WERI-Rb-1 (cell line): ENCODE measurements at regions not wholly inside any gene's neighbourhood (a gene's known extent, or its start where the extent isn't known, plus 50 kb on each side); places are given as distances from the start of the nearest gene placed in this dataset.
"Not testable (repeated sequence)": the region's sequence is repeated elsewhere in the genome, so short reads cannot be mapped to it uniquely, and the experiment has no call there.

Experiments used
- DNase-seq: peaks from one replicate; pipeline ENCODE4 v3.0.0-alpha.2; 2020
- H3K27ac ChIP-seq: fragments of 250-450 bp; sonication (Bioruptor Pico); 2 replicates; pipeline ENCODE4 v1.5.1; 2020; ENCODE audit warnings: mild to moderate bottlenecking, moderate library complexity
- H3K27me3 ChIP-seq: fragments of 250-450 bp; sonication (Bioruptor Pico); 2 replicates; pipeline ENCODE4 v1.5.1; 2021; ENCODE audit warnings: mild to moderate bottlenecking, low read depth, moderate library complexity; ENCODE audit not compliant: insufficient read depth, severe bottlenecking
- H3K36me3 ChIP-seq: fragments of 250-450 bp; sonication (Bioruptor Pico); 2 replicates; pipeline ENCODE4 v1.5.1; 2020; ENCODE audit warnings: mild to moderate bottlenecking, moderate library complexity
- H3K4me3 ChIP-seq: 2 replicates; pipeline ENCODE4 v1.5.1; 2011; ENCODE audit warnings: low read depth, mild to moderate bottlenecking, control low read depth, low read length
- H3K9me3 ChIP-seq: fragments of 250-450 bp; sonication (Bioruptor Pico); 2 replicates; pipeline ENCODE4 v1.5.1; 2021; ENCODE audit warnings: mild to moderate bottlenecking, moderate library complexity; ENCODE audit not compliant: severe bottlenecking
- CTCF ChIP-seq: IDR thresholded peaks from 2 replicates; pipeline ENCODE4 v1.5.1; 2011; ENCODE audit warnings: low read depth, mild to moderate bottlenecking, control low read depth, inconsistent platforms, low read length

DNA sequence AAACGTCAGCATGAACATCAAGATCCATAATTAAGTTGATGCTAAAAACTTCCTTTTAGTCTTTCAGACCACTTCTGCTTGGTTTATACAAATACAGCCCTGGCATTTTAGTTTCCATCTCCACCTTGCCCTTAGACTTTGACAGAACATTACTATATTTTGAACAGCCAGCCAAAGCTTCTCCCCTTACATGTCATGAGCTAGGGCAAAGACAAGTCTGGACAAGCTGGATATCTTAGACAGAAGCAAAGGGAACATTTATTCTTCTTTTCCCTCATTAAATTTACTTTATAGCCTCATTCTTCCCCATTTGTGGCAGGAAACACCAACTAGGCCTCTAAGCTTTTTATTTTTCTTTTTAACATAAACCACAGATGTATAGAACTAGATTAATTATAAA is 403.3 kb downstream of the SUCLG1 start:
- Histone ChIP-seq H3K27ac (no peak overlapping the region), H3K36me3 (no peaks in the 10 kb centered on the region), H3K4me3 (no peak overlapping the region), H3K9me3 (no peaks in the 10 kb centered on the region), H3K27me3 (no peaks in the 10 kb centered on the region)
- no peak for DNase-seq
- no peak for TF ChIP-seq CTCF

- not testable (repeated sequence) for H3K27ac ChIP-seq, H3K4me3 ChIP-seq, DNase-seq, H3K27me3 ChIP-seq, H3K36me3 ChIP-seq, H3K9me3 ChIP-seq
These were observed 404.5 kb downstream of the SUCLG1 start for GRCh38 chr2:84054577-84054976.

DNA sequence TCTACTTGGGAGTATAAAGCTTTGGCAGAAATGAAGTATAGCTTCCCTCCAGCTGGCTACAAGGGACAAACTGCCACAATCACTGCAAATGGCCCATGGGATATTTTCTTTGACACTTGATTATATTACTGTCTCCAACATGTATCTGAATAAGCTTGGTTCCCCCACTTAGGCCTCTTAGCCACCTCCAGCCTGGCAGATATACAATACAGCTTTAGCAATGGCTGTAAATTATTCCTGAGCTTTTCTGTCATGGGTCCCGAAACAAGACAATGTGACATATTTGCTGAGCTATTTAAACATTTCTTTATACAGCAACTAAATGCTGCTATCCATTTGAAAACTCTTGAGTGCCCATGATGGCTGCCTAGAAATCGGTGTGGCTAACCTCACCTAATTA is 406.2 kb downstream of the SUCLG1 start:
- TF ChIP-seq CTCF: no peak
- H3K36me3 ChIP-seq: no peaks in the 10 kb centered on the region
- H3K9me3 ChIP-seq: no peaks in the 10 kb centered on the region
- no peak for DNase-seq
- H3K27ac ChIP-seq: no peak overlapping the region
- H3K4me3 ChIP-seq: no peak overlapping the region
- no peaks in the 10 kb centered on the region for H3K27me3 ChIP-seq

DNA sequence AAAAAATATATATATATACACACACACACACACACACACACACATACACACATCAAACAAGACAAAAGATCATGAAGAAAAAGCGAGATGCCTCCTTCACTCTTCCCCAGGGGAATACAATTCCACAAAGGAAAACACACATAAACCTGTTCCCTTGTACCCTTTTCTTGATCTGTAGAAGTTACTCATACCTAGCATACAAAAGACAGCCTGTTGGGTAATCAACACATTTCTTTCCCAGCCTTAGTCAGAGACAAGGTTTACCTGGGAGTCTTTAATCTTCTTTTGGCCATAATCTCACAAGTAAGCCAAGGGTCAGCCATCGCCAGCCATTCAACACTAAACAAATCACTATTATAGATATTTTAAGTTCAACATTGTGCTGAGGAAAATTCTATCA is 407.0 kb downstream of the SUCLG1 start:
- Histone ChIP-seq H3K36me3 (no peaks in the 10 kb centered on the region), H3K27ac (no peak overlapping the region), H3K4me3 (no peak overlapping the region), H3K27me3 (no peaks in the 10 kb centered on the region), H3K9me3 (no peaks in the 10 kb centered on the region)
- no peak for TF ChIP-seq CTCF
- no peak for DNase-seq

- Histone ChIP-seq H3K36me3 (no peaks in the 10 kb centered on the region), H3K4me3 (no peak overlapping the region), H3K27me3 (no peaks in the 10 kb centered on the region), H3K9me3 (no peaks in the 10 kb centered on the region), H3K27ac (no peak overlapping the region)
- no peak for DNase-seq
- no peak for TF ChIP-seq CTCF
These were observed 410.1 kb downstream of the SUCLG1 start for GRCh38 chr2:84048964-84049363.

- Histone ChIP-seq H3K36me3 (no peaks in the 10 kb centered on the region), H3K4me3 (no peak overlapping the region), H3K27ac (no peak overlapping the region), H3K27me3 (no peaks in the 10 kb centered on the region), H3K9me3 (no peaks in the 10 kb centered on the region)
- no peak for TF ChIP-seq CTCF
- DNase-seq: no peak
These were observed 417.6 kb downstream of the SUCLG1 start for GRCh38 chr2:84041506-84041905.
